HG03066 (cell line): ENCODE measurements at regions not wholly inside any gene's neighbourhood (a gene's known extent, or its start where the extent isn't known, plus 50 kb on each side); places are given as distances from the start of the nearest gene placed in this dataset.
"Not testable (repeated sequence)": the region's sequence is repeated elsewhere in the genome, so short reads cannot be mapped to it uniquely, and the experiment has no call there.

Source experiments
- ATAC-seq: cut with Tn5 transposase; IDR thresholded peaks from one replicate; pipeline ENCODE4 v1.9.1; 2021; ENCODE audit warnings: low read depth; ENCODE audit not compliant: unreplicated experiment

DNA sequence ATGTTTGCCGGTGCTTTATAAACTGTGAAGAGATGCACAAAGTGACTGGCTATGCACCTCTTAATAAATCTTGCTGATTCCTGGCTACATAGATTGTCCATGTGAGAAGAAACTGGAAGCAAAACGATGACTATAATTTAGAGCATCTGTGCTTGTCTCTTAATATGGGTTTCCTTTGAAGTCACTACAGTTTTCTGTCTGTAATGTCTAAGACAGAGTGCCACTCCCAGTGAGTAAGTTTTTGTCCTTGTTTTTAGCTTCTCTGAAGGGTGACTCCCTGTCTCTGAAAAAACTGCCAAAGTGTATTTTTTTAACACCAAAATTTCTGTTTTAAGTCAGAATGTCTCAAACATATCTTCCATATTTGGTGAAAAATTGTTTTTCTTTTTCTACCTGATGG is 175.1 kb downstream of the FASLG start:
- ATAC-seq, result no peak

GRCh38 chr1:172834609-172835008 is 175.7 kb downstream of the FASLG start:
- ATAC-seq, result no peak

GRCh38 chr1:172835834-172836233 is 176.9 kb downstream of the FASLG start:
- no peak for ATAC-seq

DNA sequence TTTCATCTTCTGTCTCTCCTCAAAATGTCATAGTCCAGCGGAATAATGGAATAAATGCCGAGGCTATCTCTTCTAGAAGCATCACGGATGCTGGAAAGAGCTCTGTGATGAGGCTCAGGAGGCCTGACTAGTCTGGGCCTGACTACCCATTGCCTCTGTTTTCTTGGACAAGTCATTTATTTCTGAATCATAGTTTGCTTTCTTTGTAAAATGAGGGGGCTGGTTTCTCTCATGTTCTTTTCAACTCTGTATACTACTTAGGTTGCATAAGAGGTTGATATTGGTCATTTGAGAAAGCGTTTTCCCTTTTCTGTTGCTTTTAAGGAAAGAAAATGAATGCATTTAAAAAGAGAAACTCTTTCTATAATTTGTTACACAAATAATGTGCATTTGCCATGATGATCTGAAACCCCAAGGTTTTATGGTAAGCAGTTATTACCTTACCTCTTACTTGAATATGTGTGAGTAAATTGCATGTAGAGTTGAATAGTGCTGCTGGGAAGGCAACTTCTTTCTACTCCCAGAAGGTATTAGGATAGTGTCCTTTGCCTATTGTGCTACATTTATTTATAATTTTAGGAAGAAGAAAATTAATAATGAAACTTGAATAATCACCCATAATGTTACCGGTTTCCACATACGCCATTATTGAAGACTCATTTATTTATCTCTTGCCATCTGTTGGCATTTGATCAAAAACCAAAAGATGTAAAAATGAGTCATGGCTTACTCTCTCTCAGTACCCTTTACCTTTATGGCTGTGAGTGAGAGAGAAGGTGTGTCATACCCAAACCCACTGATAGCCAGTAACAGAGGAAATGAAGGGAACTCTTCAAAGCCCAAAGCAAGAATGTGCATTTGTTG is 179.1 kb downstream of the FASLG start:
- ATAC-seq, result no peak

DNA sequence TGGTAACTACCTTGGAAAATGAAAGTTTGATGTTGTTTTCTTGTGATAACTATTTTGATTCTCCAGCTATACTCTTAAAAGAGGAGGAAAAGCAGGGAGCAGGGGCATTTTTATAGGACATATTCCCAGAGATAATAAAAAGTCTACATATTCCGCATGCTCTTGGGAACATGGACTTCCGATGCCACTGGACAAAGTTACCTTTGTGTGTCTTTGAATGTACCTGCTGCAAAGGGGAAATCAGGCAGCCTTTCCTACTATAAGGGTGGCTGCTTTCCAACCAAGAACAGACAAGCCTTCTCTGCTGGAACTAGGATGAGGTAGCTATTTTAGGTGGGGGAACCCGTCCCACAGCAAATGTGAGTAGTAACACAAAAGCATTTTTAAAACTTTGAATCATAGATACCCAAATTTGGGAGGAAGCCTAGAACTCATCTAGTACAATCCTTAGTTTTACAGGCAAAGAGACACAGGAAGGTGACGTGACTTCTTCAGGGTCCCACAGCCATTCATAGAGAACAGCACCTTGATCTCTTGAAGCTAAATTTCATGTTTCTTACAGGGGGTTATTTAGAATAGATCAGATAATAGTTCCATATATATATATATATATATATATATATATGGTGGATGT is 179.9 kb downstream of the FASLG start:
- ATAC-seq, result no peak

GRCh38 chr1:172839639-172840038 is 180.7 kb downstream of the FASLG start:
- not testable (repeated sequence) for ATAC-seq

- no peak for ATAC-seq
Measured at GRCh38 chr1:172843444-172843843, 184.5 kb downstream of the FASLG start.

GRCh38 chr1:172845371-172845770 is 186.5 kb downstream of the FASLG start:
- ATAC-seq, result no peak

GRCh38 chr1:172845865-172846264 is 187.0 kb downstream of the FASLG start:
- ATAC-seq, result no peak

GRCh38 chr1:172847814-172848213 is 188.9 kb downstream of the FASLG start:
- ATAC-seq, result not testable (repeated sequence)

DNA sequence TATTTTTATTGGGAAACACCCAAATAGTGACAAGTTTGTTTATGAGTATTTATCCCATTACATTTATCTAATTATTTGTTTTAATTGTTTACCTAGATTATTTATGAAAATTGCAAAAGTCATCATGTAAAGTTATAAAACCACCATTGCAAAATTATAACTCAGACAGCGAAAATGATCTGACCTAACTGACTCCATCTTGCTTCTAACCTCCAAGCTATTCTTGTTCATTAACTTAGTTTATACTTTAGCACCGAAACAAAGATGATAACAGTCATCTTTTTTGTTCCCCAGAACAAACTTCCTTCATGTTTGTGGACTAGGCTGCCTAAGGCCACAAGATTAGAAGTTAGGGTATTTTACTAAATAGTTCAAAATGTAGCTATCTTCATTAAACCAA is 190.8 kb downstream of the FASLG start:
- no peak for ATAC-seq

GRCh38 chr1:172851077-172851476 is 192.2 kb downstream of the FASLG start:
- no peak for ATAC-seq

GRCh38 chr1:172851856-172852255 is 193.0 kb downstream of the FASLG start:
- no peak for ATAC-seq

DNA sequence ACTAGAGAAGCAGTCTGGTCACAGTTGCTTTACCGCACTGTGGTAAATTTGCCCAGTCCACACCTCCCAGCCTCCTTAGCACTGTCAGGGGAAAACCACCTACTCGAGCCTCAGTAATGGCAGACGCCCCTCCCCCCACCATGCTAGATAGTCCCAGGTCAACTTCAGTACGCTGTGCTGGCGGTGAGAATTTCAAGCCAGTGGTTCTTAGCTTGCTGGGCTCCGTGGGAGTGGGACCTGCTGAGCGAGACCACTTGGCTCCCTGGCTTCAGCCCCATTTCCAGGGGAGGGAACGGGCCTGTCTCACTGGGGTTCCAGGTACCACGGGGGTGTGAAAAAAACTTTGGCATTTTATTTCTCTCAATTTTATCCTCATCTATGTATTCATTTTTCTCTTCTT is 194.8 kb downstream of the TNFSF18 start:
- ATAC-seq, result not testable (repeated sequence)

DNA sequence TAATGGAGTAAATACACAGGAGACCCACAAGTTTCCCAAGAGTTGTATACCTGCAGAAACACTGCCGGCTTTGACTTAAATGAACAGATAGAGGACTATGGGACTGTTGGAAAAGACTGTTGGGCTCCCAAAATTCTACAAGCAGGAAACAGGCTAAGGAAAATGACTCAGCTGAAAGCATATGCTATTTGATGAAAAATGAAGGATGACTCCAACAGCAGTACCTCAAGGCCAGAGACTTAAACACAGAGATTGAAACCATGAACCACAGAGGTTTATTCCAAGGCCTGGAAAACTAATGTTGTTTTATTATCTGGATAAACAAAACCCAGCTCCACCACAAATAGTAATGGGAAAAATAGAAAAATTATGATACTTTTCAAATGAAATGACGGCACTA is 187.7 kb downstream of the TNFSF18 start:
- no peak for ATAC-seq

DNA sequence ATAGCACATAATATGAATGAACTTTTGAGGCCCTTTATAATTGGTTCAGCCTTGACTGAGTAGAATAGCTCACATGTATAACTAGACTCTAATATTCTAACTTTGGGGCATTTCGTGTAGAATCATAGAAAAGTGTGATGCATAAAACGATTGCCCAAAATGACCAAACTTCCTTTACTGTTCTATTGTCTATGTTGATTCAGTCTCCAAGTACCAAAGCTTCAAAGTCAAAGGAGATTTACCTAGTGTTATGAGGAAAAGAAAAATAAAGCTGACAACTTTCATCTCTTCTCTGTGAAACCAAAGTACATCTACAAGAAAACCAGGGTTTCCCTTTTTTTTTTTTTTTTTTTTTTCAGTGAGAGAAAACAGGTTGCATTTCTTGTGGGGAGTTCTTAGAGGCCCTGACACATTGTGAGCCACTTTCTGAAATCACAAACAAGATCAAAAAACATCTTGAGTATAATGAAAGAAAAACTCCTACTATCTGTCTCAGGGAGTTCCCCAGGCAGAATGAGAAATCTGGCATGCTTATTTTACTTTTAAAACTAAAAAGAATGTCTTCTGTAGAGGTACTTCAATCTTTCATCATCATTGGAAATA is 183.4 kb downstream of the TNFSF18 start:
- ATAC-seq, result no peak

DNA sequence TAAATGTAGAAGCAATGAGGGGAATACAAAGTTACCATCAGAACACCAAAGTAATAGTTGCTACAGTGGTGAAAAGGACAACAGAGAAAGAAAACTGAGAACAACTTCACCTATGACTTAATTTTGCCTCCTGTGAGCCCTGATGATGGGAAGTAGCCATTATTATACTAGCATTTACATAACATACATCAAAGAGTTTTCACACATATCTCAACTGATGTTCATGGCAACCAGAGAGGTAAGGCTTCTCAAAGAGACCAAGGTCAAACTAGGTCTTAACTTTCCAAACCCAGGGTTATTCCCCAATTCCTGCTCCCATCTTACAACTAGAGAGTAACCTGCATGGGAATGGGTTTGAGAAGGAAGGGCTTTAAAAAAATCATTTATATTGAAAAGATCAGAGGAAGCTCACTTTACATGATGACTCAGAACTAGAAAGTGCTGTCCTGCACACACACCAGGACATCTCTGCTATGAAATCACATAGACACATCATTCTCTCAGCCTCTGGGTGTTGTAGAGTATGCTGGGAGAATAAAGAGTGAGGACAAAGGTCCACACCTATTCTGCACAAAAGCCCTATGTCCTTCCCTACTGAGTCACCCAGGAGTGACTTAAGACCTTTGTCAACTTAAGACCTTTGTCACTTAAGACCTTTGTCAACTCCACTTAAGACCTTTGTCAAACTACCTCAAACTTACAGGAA is 179.7 kb downstream of the TNFSF18 start:
- ATAC-seq, result no peak

DNA sequence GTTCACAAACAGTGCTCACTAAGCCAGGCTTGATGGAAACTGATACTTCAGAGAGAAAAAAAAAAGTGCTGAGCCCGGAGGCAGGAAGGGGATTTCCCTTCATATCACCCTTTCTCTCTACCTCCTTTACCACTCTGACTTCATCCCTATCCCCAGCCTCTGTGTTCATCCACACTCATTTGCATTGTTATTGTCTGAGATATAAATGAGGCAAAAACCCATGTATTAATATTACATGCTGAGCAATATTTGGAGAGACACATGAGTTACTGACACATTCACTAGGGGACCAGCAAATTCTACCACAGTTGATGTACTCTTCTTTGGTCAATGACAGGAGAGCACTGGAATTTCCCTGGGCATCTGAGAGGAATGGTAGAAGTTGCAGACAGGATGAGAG is 175.8 kb downstream of the TNFSF18 start:
- ATAC-seq, result no peak

DNA sequence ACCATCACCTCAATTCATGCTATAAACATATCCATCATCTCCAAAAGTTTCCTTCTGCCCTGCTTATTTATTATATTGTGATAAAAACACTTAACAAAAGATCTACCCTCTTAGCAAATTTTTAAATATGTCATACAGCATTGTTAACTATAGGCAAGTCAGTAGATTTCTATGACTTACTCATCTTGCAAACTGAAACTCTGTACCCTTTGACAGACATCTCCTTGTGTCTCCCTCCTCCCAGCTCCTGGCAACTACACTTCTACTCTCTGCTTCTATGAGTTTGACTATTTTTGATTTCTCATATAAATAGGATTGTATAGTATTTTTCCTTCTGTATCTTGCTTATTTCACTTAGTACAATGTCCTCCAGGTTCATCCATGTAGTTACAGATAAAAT is 174.8 kb downstream of the TNFSF18 start:
- no peak for ATAC-seq

GRCh38 chr1:172882385-172882784 is 168.4 kb downstream of the TNFSF18 start:
- no peak for ATAC-seq

GRCh38 chr1:172882791-172883386 is 167.9 kb downstream of the TNFSF18 start:
- ATAC-seq, result no peak
